Neural progenitor cell (in vitro differentiated cells): ENCODE measurements at regions not wholly inside any gene's neighbourhood (a gene's known extent, or its start where the extent isn't known, plus 50 kb on each side); places are given as distances from the start of the nearest gene placed in this dataset.

Experiments used
- DNase-seq: peaks from one replicate; pipeline ENCODE4 v3.0.0-alpha.2; 2016; ENCODE audit warnings: low spot score
- H2AFZ ChIP-seq: fragments of 200-600 bp; sonication (generic); replicated peaks from 2 replicates; pipeline ENCODE4 v1.6.1; 2016; ENCODE audit warnings: antibody characterized with exemption
- H3F3A ChIP-seq: fragments of 200-600 bp; sonication (generic); 2 replicates; pipeline ENCODE4 v1.6.1; 2016; ENCODE audit warnings: antibody characterized with exemption, low read depth
- H3K27ac ChIP-seq: fragments of 200-600 bp; sonication (generic); 2 replicates; pipeline ENCODE4 v1.5.1; 2016; ENCODE audit warnings: mild to moderate bottlenecking
- H3K27me3 ChIP-seq: fragments of 200-600 bp; sonication (generic); 2 replicates; pipeline ENCODE4 v1.6.1; 2016; ENCODE audit warnings: mild to moderate bottlenecking, moderate library complexity
- H3K36me3 ChIP-seq: fragments of 200-600 bp; sonication (generic); 2 replicates; pipeline ENCODE4 v1.5.1; 2016
- H3K4me1 ChIP-seq: fragments of 200-600 bp; sonication (generic); 2 replicates; pipeline ENCODE4 v1.6.1; 2016; ENCODE audit warnings: mixed run types
- H3K4me2 ChIP-seq: fragments of 200-600 bp; sonication (generic); 2 replicates; pipeline ENCODE4 v1.6.1; 2016
- H3K4me3 ChIP-seq: fragments of 200-600 bp; sonication (generic); 2 replicates; pipeline ENCODE4 v1.5.1; 2016
- H3K79me2 ChIP-seq: fragments of 200-600 bp; sonication (generic); 2 replicates; pipeline ENCODE4 v1.6.1; 2016; ENCODE audit warnings: low read depth
- H3K9ac ChIP-seq: fragments of 200-600 bp; sonication (generic); 2 replicates; pipeline ENCODE4 v1.6.1; 2016
- H3K9me3 ChIP-seq: fragments of 200-600 bp; sonication (generic); 2 replicates; pipeline ENCODE4 v1.5.1; 2016; ENCODE audit warnings: low read depth
- H4K20me1 ChIP-seq: fragments of 200-600 bp; sonication (generic); 2 replicates; pipeline ENCODE4 v1.6.1; 2016; ENCODE audit warnings: low read depth
- H3K27ac Mint-ChIP-seq: 3 replicates; pipeline ENCODE4 v1.8.0; 2021; ENCODE audit warnings: mixed read lengths
- H3K27me3 Mint-ChIP-seq: 2 replicates; pipeline ENCODE4 v1.8.0; 2022; ENCODE audit warnings: low read depth, mild to moderate bottlenecking, inconsistent platforms, moderate library complexity, mixed read lengths; ENCODE audit not compliant: insufficient read depth
- H3K36me3 Mint-ChIP-seq: 3 replicates; pipeline ENCODE4 v1.8.0; 2021; ENCODE audit warnings: mixed read lengths
- H3K4me1 Mint-ChIP-seq: 3 replicates; pipeline ENCODE4 v1.8.0; 2021; ENCODE audit warnings: mixed read lengths
- H3K4me3 Mint-ChIP-seq: 3 replicates; pipeline ENCODE4 v1.8.0; 2021; ENCODE audit warnings: mild to moderate bottlenecking, moderate library complexity, mixed read lengths
- H3K9me3 Mint-ChIP-seq: 3 replicates; pipeline ENCODE4 v1.8.0; 2020; ENCODE audit warnings: mixed read lengths
- EZH2 ChIP-seq: fragments of 200-600 bp; sonication (generic); IDR thresholded peaks from 2 replicates; pipeline ENCODE4 v1.6.1; 2017; ENCODE audit warnings: antibody characterized with exemption, mild to moderate bottlenecking, moderate library complexity
- EZH2phosphoT487 ChIP-seq: fragments of 200-600 bp; sonication (generic); IDR thresholded peaks from 2 replicates; pipeline ENCODE4 v1.6.1; 2017; ENCODE audit warnings: antibody characterized with exemption
- TF ChIP-seq, protein P1 (sequence below): fragments of 200-600 bp; sonication (generic); IDR thresholded peaks from 2 replicates; pipeline ENCODE4 v1.5.1; 2017; ENCODE audit warnings: antibody characterized with exemption, mild to moderate bottlenecking

GRCh38 chr18:78688249-78688648 is 291.4 kb upstream of the SALL3 start:
- no peak overlapping the region for H3K9ac ChIP-seq
- H3K36me3 ChIP-seq: no peaks in the 10 kb centered on the region
- no peaks in the 10 kb centered on the region for H3K4me1 ChIP-seq
- no peaks in the 10 kb centered on the region for H3K9me3 ChIP-seq
- DNase-seq: no peak
- H3F3A ChIP-seq: no peaks in the 10 kb centered on the region
- no peak overlapping the region for H3K4me2 ChIP-seq
- H3K27ac Mint-ChIP-seq: no peak overlapping the region
- H3K27me3 ChIP-seq: no peaks in the 10 kb centered on the region
- no peaks in the 10 kb centered on the region for H4K20me1 ChIP-seq
- peaks cover 9% of the 10 kb centered on the region for H3K27me3 Mint-ChIP-seq
- no peak overlapping the region for H3K4me3 ChIP-seq
- no peak overlapping the region for H2AFZ ChIP-seq
- H3K36me3 Mint-ChIP-seq: no peaks in the 10 kb centered on the region
- H3K79me2 ChIP-seq: no peaks in the 10 kb centered on the region
- no peaks in the 10 kb centered on the region for H3K9me3 Mint-ChIP-seq
- no peaks in the 10 kb centered on the region for H3K4me1 Mint-ChIP-seq
- no peak overlapping the region for H3K4me3 Mint-ChIP-seq
- TF ChIP-seq EZH2 (no peak), EZH2phosphoT487 (no peak)
- TF ChIP-seq, protein P1, sequence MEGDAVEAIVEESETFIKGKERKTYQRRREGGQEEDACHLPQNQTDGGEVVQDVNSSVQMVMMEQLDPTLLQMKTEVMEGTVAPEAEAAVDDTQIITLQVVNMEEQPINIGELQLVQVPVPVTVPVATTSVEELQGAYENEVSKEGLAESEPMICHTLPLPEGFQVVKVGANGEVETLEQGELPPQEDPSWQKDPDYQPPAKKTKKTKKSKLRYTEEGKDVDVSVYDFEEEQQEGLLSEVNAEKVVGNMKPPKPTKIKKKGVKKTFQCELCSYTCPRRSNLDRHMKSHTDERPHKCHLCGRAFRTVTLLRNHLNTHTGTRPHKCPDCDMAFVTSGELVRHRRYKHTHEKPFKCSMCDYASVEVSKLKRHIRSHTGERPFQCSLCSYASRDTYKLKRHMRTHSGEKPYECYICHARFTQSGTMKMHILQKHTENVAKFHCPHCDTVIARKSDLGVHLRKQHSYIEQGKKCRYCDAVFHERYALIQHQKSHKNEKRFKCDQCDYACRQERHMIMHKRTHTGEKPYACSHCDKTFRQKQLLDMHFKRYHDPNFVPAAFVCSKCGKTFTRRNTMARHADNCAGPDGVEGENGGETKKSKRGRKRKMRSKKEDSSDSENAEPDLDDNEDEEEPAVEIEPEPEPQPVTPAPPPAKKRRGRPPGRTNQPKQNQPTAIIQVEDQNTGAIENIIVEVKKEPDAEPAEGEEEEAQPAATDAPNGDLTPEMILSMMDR: no peak
- no peak overlapping the region for H3K27ac ChIP-seq

DNA sequence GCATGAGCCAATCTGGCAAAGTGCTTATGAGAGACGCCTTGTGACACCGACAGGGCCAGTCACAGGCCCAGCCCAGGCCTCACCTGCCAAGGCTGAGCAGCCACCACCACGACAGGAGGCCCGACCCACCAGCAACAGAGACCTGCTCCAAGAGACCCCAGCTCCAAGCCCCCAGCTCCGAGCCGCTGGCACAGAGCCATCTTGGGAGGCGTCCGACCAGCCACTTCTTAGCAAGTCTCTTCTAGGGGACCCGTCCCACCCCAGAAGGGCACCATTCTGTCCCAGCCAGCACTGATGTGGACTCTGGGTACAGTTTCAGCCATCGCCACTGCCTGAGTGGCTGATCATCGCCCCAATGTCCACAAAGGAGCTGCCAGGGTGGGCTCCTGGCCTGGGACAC is 290.7 kb upstream of the SALL3 start:
- H3K27me3 Mint-ChIP-seq: peaks cover 9% of the 10 kb centered on the region
- no peak overlapping the region for H3K27ac Mint-ChIP-seq
- no peak for DNase-seq
- Histone ChIP-seq H3K79me2 (no peaks in the 10 kb centered on the region), H3K36me3 (no peaks in the 10 kb centered on the region), H3F3A (no peaks in the 10 kb centered on the region), H3K9ac (no peak overlapping the region), H3K4me3 (no peak overlapping the region), H3K4me2 (no peak overlapping the region), H3K27me3 (no peaks in the 10 kb centered on the region), H4K20me1 (no peaks in the 10 kb centered on the region), H3K9me3 (no peaks in the 10 kb centered on the region), H3K4me1 (no peaks in the 10 kb centered on the region), H3K27ac (no peak overlapping the region), H2AFZ (no peak overlapping the region)
- TF ChIP-seq, protein P1: no peak
- TF ChIP-seq EZH2phosphoT487 (no peak), EZH2 (no peak)
- H3K36me3 Mint-ChIP-seq: no peaks in the 10 kb centered on the region
- H3K4me1 Mint-ChIP-seq: no peaks in the 10 kb centered on the region
- no peaks in the 10 kb centered on the region for H3K9me3 Mint-ChIP-seq
- no peak overlapping the region for H3K4me3 Mint-ChIP-seq

DNA sequence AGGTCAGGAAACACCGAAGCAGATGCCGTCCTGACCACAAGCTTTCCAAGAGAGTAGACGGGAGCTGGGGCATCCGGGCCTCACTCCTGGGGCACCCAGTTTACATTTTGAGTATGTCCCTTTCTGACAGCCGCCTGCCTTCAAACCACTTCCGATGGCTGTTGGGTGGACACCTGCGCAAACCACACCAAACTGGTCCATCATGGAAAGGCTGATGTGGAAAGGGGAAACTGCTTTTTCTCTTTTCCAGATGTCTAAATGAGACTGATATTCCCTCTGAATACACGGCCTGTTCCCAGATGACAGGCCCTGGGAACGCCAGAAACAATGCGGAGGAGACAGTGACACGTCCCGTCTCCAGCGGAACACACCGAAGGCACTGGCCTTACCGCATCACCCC is 290.0 kb upstream of the SALL3 start:
- H3K9ac ChIP-seq: no peak overlapping the region
- H3K4me2 ChIP-seq: no peak overlapping the region
- TF ChIP-seq EZH2: no peak
- TF ChIP-seq EZH2phosphoT487: no peak
- TF ChIP-seq, protein P1: no peak

More for the DNA sequence above, 290.0 kb upstream of the SALL3 start:
- Mint-ChIP-seq H3K4me1 (no peaks in the 10 kb centered on the region), H3K9me3 (no peaks in the 10 kb centered on the region), H3K27ac (no peak overlapping the region), H3K4me3 (no peak overlapping the region), H3K36me3 (no peaks in the 10 kb centered on the region), H3K27me3 (peaks cover 9% of the 10 kb centered on the region)
- no peaks in the 10 kb centered on the region for H3K4me1 ChIP-seq
- H3K79me2 ChIP-seq: no peaks in the 10 kb centered on the region
- no peak for DNase-seq
- no peaks in the 10 kb centered on the region for H3K9me3 ChIP-seq
- H3K4me3 ChIP-seq: no peak overlapping the region
- H3K27me3 ChIP-seq: no peaks in the 10 kb centered on the region
- H3K36me3 ChIP-seq: no peaks in the 10 kb centered on the region
- no peak overlapping the region for H2AFZ ChIP-seq
- H4K20me1 ChIP-seq: no peaks in the 10 kb centered on the region
- no peaks in the 10 kb centered on the region for H3F3A ChIP-seq
- no peak overlapping the region for H3K27ac ChIP-seq
